H1 (cell line): ENCODE measurements at regions not wholly inside any gene's neighbourhood (a gene's known extent, or its start where the extent isn't known, plus 50 kb on each side); places are given as distances from the start of the nearest gene placed in this dataset.

ENCODE experiments used
- CTCF ChIA-PET: fragments of 300-600 bp; sonication (Branson Sonifier 250); formaldehyde crosslinking; loops from one replicate; lab custom pipeline; 2021; ENCODE audit not compliant: partially characterized antibody; lab: Charles Lee
- POLR2A ChIA-PET: fragments of 300-600 bp; sonication (Branson Sonifier 250); formaldehyde crosslinking; loops from one replicate; lab custom pipeline; 2021; ENCODE audit warnings: inconsistent platforms; ENCODE audit not compliant: partially characterized antibody; lab: Charles Lee
- DNase-seq, 2 experiments: peaks; one replicate each; pipeline versions ENCODE4 v3.0.0 to v3.0.0-alpha.2; 2010 to 2022; ENCODE audit warnings: low spot score in 2 of 2, low read depth in 1 of 2, mixed read lengths in 1 of 2
- FAIRE-seq: peaks from 2 replicates; lab custom pipeline; 2011; peaks lifted over from hg19 to GRCh38; lab: Jason Lieb, UNC
- H2AFZ ChIP-seq: 2 replicates; pipeline ENCODE4 v1.8.1; 2012; ENCODE audit warnings: low read length, inconsistent platforms
- H2AK5ac ChIP-seq: 2 replicates; pipeline ENCODE4 v1.6.1; 2013; ENCODE audit warnings: low read depth, low read length
- H2BK120ac ChIP-seq: replicated peaks from 2 replicates; pipeline ENCODE3; 2013; ENCODE audit warnings: low read depth, low read length, inconsistent platforms
- H2BK12ac ChIP-seq: 2 replicates; pipeline ENCODE4 v1.6.1; 2013; ENCODE audit warnings: low read depth, low read length
- H2BK15ac ChIP-seq: 2 replicates; pipeline ENCODE4 v1.6.1; 2013; ENCODE audit warnings: low read length
- H2BK20ac ChIP-seq: 2 replicates; pipeline ENCODE4 v1.6.1; 2013; ENCODE audit warnings: low read length
- H2BK5ac ChIP-seq: 2 replicates; pipeline ENCODE4 v1.6.1; 2013; ENCODE audit warnings: low read depth, low read length
- H3K14ac ChIP-seq: 2 replicates; pipeline ENCODE4 v1.6.1; 2013; ENCODE audit warnings: inconsistent platforms; ENCODE audit not compliant: insufficient read length
- H3K18ac ChIP-seq: 2 replicates; pipeline ENCODE4 v1.6.1; 2013; ENCODE audit warnings: low read length; ENCODE audit errors: extremely low read depth
- H3K23ac ChIP-seq: 2 replicates; pipeline ENCODE4 v1.6.1; 2013; ENCODE audit warnings: inconsistent platforms; ENCODE audit not compliant: insufficient read length
- H3K23me2 ChIP-seq: 2 replicates; pipeline ENCODE4 v1.6.1; 2013; ENCODE audit warnings: low read depth, low read length
- H3K27ac ChIP-seq: 2 replicates; pipeline ENCODE4 v1.6.1; 2011; ENCODE audit warnings: low read depth, low read length, inconsistent platforms
- H3K27me3 ChIP-seq, 4 experiments: replicated peaks in 1 of 4; 1 replicate in 1 of 4; 2 replicates in 3 of 4; pipeline versions ENCODE4 v1.6.1 to v1.8.1; 2011 to 2013; ENCODE audit warnings: low read length in 3 of 4, mild to moderate bottlenecking in 3 of 4, inconsistent platforms in 2 of 4, mixed read lengths in 2 of 4, moderate library complexity in 1 of 4; ENCODE audit not compliant: control insufficient read depth in 3 of 4, insufficient read depth in 3 of 4; ENCODE audit errors: extremely low read depth in 1 of 4
- H3K36me3 ChIP-seq, 4 experiments: 2 replicates each; pipeline versions ENCODE4 v1.6.1 to v1.8.1; 2011 to 2013; ENCODE audit warnings: mild to moderate bottlenecking in 4 of 4, low read length in 3 of 4, moderate library complexity in 2 of 4, control low read depth in 1 of 4, inconsistent platforms in 1 of 4; ENCODE audit not compliant: insufficient read depth in 4 of 4, control insufficient read depth in 2 of 4
- H3K4ac ChIP-seq: replicated peaks from 2 replicates; pipeline ENCODE3; 2013; ENCODE audit warnings: low read length, low read depth, mixed read lengths, inconsistent platforms; ENCODE audit not compliant: insufficient read length
- H3K4me1 ChIP-seq, 4 experiments: replicated peaks in 1 of 4; 1 replicate in 1 of 4; 2 replicates in 3 of 4; pipeline versions ENCODE4 v1.6.1 to v1.8.1; 2011 to 2013; ENCODE audit warnings: low read length in 3 of 4, inconsistent platforms in 2 of 4, mixed read lengths in 1 of 4; ENCODE audit not compliant: insufficient read depth in 4 of 4, control insufficient read depth in 3 of 4
- H3K4me2 ChIP-seq, 2 experiments: 2 replicates each; pipeline versions ENCODE4 v1.6.1 to v1.8.1; 2011 to 2013; ENCODE audit warnings: low read depth in 2 of 2, low read length in 2 of 2, control low read depth in 1 of 2, inconsistent platforms in 1 of 2, mild to moderate bottlenecking in 1 of 2; ENCODE audit not compliant: insufficient read depth in 1 of 2
- H3K4me3 ChIP-seq, 4 experiments: fragments of 200-600, 300-600 bp in 1 of 4; sonication (generic), shearing (Covaris generic), sonication (Bioruptor Twin) in 1 of 4; 2 replicates each; pipeline versions ENCODE4 v1.5.1 to v1.8.1; 2011 to 2016; ENCODE audit warnings: low read length in 4 of 4, low read depth in 3 of 4, control low read depth in 2 of 4, inconsistent platforms in 2 of 4, mild to moderate bottlenecking in 2 of 4, mixed read lengths in 1 of 4, moderate library complexity in 1 of 4; ENCODE audit not compliant: insufficient read depth in 2 of 4; ENCODE audit errors: extremely low read depth in 1 of 4
- H3K56ac ChIP-seq: replicated peaks from 2 replicates; pipeline ENCODE3; 2013; ENCODE audit warnings: low read depth, mild to moderate bottlenecking, mixed read lengths, low read length, inconsistent platforms; ENCODE audit not compliant: insufficient read length
- H3K79me1 ChIP-seq: 2 replicates; pipeline ENCODE4 v1.6.1; 2013; ENCODE audit warnings: low read depth, low read length, control low read depth
- H3K79me2 ChIP-seq, 2 experiments: 2 replicates each; pipeline versions ENCODE4 v1.6.1 to v1.8.1; 2012 to 2013; ENCODE audit warnings: low read length in 2 of 2, mild to moderate bottlenecking in 2 of 2, inconsistent platforms in 1 of 2; ENCODE audit not compliant: insufficient read depth in 2 of 2, control insufficient read depth in 1 of 2
- H3K9ac ChIP-seq, 4 experiments: replicated peaks in 1 of 4; 1 replicate in 1 of 4; 2 replicates in 3 of 4; pipeline versions ENCODE4 v1.6.1 to v1.8.1; 2011 to 2013; ENCODE audit warnings: low read depth in 3 of 4, low read length in 3 of 4, control low read depth in 2 of 4, mild to moderate bottlenecking in 2 of 4, moderate library complexity in 2 of 4, inconsistent platforms in 1 of 4; ENCODE audit errors: extremely low read depth in 1 of 4
- H3K9me3 ChIP-seq, 2 experiments: 2 replicates each; pipeline versions ENCODE4 v1.6.1 to v1.8.1; 2012 to 2013; ENCODE audit warnings: mild to moderate bottlenecking in 2 of 2, moderate library complexity in 2 of 2, control low read depth in 1 of 2, inconsistent platforms in 1 of 2, low read depth in 1 of 2, low read length in 1 of 2, mixed read lengths in 1 of 2; ENCODE audit not compliant: insufficient read depth in 2 of 2
- H4K20me1 ChIP-seq, 2 experiments: replicated peaks in 1 of 2; 2 replicates each; pipeline versions ENCODE3 to v1.8.1; 2011 to 2013; ENCODE audit warnings: inconsistent platforms in 2 of 2, low read length in 2 of 2, mild to moderate bottlenecking in 1 of 2; ENCODE audit not compliant: insufficient read depth in 2 of 2, control insufficient read depth in 1 of 2
- H4K5ac ChIP-seq: 2 replicates; pipeline ENCODE4 v1.6.1; 2013; ENCODE audit warnings: low read length, low read depth, mixed read lengths, inconsistent platforms; ENCODE audit not compliant: insufficient read length
- H4K8ac ChIP-seq: 2 replicates; pipeline ENCODE4 v1.8.0; 2013; ENCODE audit warnings: mild to moderate bottlenecking, moderate library complexity, low read length, inconsistent platforms; ENCODE audit not compliant: insufficient read depth; ENCODE audit errors: extremely low read depth
- H4K91ac ChIP-seq: replicated peaks from 2 replicates; pipeline ENCODE3; 2013; ENCODE audit warnings: low read length, mixed read lengths, inconsistent platforms; ENCODE audit not compliant: insufficient read length
- BRCA1 ChIP-seq: IDR thresholded peaks from 2 replicates; pipeline ENCODE4 v1.6.1; 2012; ENCODE audit warnings: low read depth, low read length, improper control_type of control experiment
- CTBP2 ChIP-seq: IDR thresholded peaks from 2 replicates; pipeline ENCODE4 v1.7.0; 2011; ENCODE audit warnings: borderline replicate concordance, mild to moderate bottlenecking, moderate library complexity, mixed read lengths, low read length; ENCODE audit not compliant: insufficient read depth, insufficient read length
- HDAC6 ChIP-seq: IDR thresholded peaks from one replicate; pipeline ENCODE4 v1.7.1; 2012; ENCODE audit warnings: low read depth, mild to moderate bottlenecking, inconsistent platforms, low read length, moderate library complexity
- JUN ChIP-seq: IDR thresholded peaks from 2 replicates; pipeline ENCODE4 v1.6.1; 2011; ENCODE audit warnings: low read depth, mild to moderate bottlenecking, improper control_type of control experiment, low read length
- MAX ChIP-seq: IDR thresholded peaks from 2 replicates; pipeline ENCODE4 v1.6.1; 2012; ENCODE audit warnings: inconsistent platforms
- SP1 ChIP-seq: IDR thresholded peaks from 2 replicates; pipeline ENCODE4 v1.6.1; 2011; ENCODE audit warnings: low read depth, low read length
- SRF ChIP-seq: IDR thresholded peaks from 2 replicates; pipeline ENCODE4 v1.6.1; 2011; ENCODE audit warnings: mild to moderate bottlenecking, low read depth, low read length, moderate library complexity
- YY1 ChIP-seq: IDR thresholded peaks from 2 replicates; pipeline ENCODE4 v1.6.1; 2011; ENCODE audit warnings: low read depth, mild to moderate bottlenecking, low read length
- WGBS, 2 experiments: shearing (Covaris generic) in 1 of 2; methylation state at CpG; one replicate each; pipeline versions ENCODE4 v1.1.6 to v1.1.7; 2013 to 2015; ENCODE audit warnings: low lambda C conversion rate in 2 of 2, mixed read lengths in 2 of 2, inconsistent platforms in 1 of 2, low coverage in 1 of 2, missing lambda C conversion rate in 1 of 2; ENCODE audit not compliant: insufficient replicate concordance in 2 of 2, insufficient coverage in 1 of 2, insufficient read length in 1 of 2; ENCODE audit errors: extremely low coverage in 1 of 2, missing lambda C conversion rate in 1 of 2; 5-methylcytosine and 5-hydroxymethylcytosine counted together

DNA sequence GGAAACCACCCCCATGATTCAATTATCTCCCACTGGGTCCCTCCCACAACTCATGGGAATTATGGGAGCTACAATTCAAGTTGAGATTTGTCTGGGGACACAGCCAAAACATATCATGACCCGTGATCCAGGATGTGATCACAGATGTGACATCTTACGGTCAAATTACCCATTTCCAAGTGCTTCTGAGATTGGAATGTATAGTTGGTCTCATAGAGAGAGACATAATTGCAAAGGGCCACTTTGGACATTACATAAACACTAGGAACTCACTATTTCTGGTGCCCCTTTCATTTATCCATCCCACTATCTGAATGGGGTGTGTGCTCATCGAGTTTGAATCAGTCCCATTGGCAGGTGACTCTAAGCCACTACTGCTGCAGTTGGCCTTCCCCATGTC lies 204.5 kb downstream of the PHLDA1 start:
- Histone ChIP-seq H2BK12ac (no peak overlapping the region), H2BK120ac (no peak overlapping the region), H2BK15ac (no peak overlapping the region), H3K9me3 (no peaks in the 10 kb centered on the region), H3K23ac (no peak overlapping the region), H3K79me2 (no peaks in the 10 kb centered on the region), H3K9ac (no peak overlapping the region), H3K27me3 (no peaks in the 10 kb centered on the region), H3K79me1 (no peaks in the 10 kb centered on the region), H3K36me3 (no peaks in the 10 kb centered on the region), H3K18ac (no peak overlapping the region), H3K27ac (no peak overlapping the region), H2AK5ac (no peak overlapping the region), H2BK5ac (no peak overlapping the region), H3K56ac (no peak overlapping the region), H2BK20ac (no peak overlapping the region), H4K20me1 (no peaks in the 10 kb centered on the region), H4K8ac (no peak overlapping the region), H3K4ac (no peak overlapping the region), H4K91ac (no peak overlapping the region), H3K4me3 (no peak overlapping the region), H3K4me2 (no peak overlapping the region), H3K4me1 (no peaks in the 10 kb centered on the region; a peak in 1 of 7 replicates), H3K14ac (no peak overlapping the region), H2AFZ (no peak overlapping the region), H3K23me2 (no peaks in the 10 kb centered on the region; the same call in 1 of the 2 replicates), H4K5ac (no peak overlapping the region)
- CTCF ChIA-PET = interaction anchor here (0.9 kb wide), 1 partner anchor 21 kb away, joined by 3 read pairs; no protein-coding TSS in a partner anchor
- POLR2A ChIA-PET = no interaction called here
- WGBS, 2 experiments = 92% methylated on average over 3 of the region's 3 CpGs; no CpG with 5 or more reads in 1 of the 2 experiments
- FAIRE-seq (no peak), DNase-seq (no peak)
- TF ChIP-seq BRCA1 (no peak), SRF (no peak), JUN (no peak), YY1 (no peak), MAX (no peak), HDAC6 (no peak), SP1 (no peak), CTBP2 (no peak)
